Osteoblast (primary cell): ENCODE measurements at regions not wholly inside any gene's neighbourhood (a gene's known extent, or its start where the extent isn't known, plus 50 kb on each side); places are given as distances from the start of the nearest gene placed in this dataset.
"Not testable (repeated sequence)": the region's sequence is repeated elsewhere in the genome, so short reads cannot be mapped to it uniquely, and the experiment has no call there.

Source experiments
- DNase-seq: peaks from one replicate; pipeline ENCODE4 v3.0.0; 2011; ENCODE audit warnings: low spot score, mixed read lengths; ENCODE audit not compliant: insufficient read length; ENCODE audit errors: missing footprints
- H2AFZ ChIP-seq: 2 replicates; pipeline ENCODE4 v1.6.0; 2011; ENCODE audit warnings: mild to moderate bottlenecking, low read length
- H3K27ac ChIP-seq: 2 replicates; pipeline ENCODE4 v1.5.1; 2011; ENCODE audit warnings: mild to moderate bottlenecking, low read depth, low read length, moderate library complexity
- H3K27me3 ChIP-seq: 2 replicates; pipeline ENCODE4 v1.6.0; 2012; ENCODE audit warnings: mild to moderate bottlenecking, control low read depth, inconsistent platforms, low read length, moderate library complexity; ENCODE audit not compliant: insufficient read depth
- H3K36me3 ChIP-seq: 2 replicates; pipeline ENCODE4 v1.5.1; 2011; ENCODE audit warnings: mild to moderate bottlenecking, low read length, control low read depth, moderate library complexity; ENCODE audit not compliant: insufficient read depth
- H3K4me1 ChIP-seq: 2 replicates; pipeline ENCODE4 v1.5.1; 2011; ENCODE audit warnings: mild to moderate bottlenecking, low read length, control low read depth, moderate library complexity; ENCODE audit not compliant: insufficient read depth
- H3K4me2 ChIP-seq: 2 replicates; pipeline ENCODE4 v1.6.0; 2011; ENCODE audit warnings: mild to moderate bottlenecking, low read length; ENCODE audit not compliant: insufficient read depth
- H3K4me3 ChIP-seq: fragments of 200-600 bp; sonication (generic); 3 replicates; pipeline ENCODE4 v1.5.1; 2012; ENCODE audit warnings: mild to moderate bottlenecking, low read length, inconsistent platforms; ENCODE audit not compliant: insufficient read depth
- H3K79me2 ChIP-seq: 2 replicates; pipeline ENCODE4 v1.6.0; 2012; ENCODE audit warnings: mild to moderate bottlenecking, low read length, control low read depth, inconsistent platforms; ENCODE audit not compliant: insufficient read depth
- H3K9me3 ChIP-seq: 2 replicates; pipeline ENCODE4 v1.5.1; 2011; ENCODE audit warnings: low read depth, low read length, control low read depth
- H4K20me1 ChIP-seq: 2 replicates; pipeline ENCODE4 v1.6.0; 2012; ENCODE audit warnings: mild to moderate bottlenecking, low read length, control low read depth; ENCODE audit not compliant: insufficient read depth
- CTCF ChIP-seq: IDR thresholded peaks from 2 replicates; pipeline ENCODE4 v1.5.1; 2011; ENCODE audit warnings: mild to moderate bottlenecking, low read depth, low read length, moderate library complexity; ENCODE audit errors: extremely low read depth

GRCh38 chr16:80894091-80894490, 89.7 kb upstream of the CDYL2 start:
- Histone ChIP-seq H3K79me2 (no peaks in the 10 kb centered on the region), H3K27ac (no peak overlapping the region), H3K27me3 (peaks cover 8% of the 10 kb centered on the region), H3K4me2 (no peak overlapping the region), H3K4me1 (no peaks in the 10 kb centered on the region), H3K4me3 (no peak overlapping the region), H3K36me3 (no peaks in the 10 kb centered on the region), H2AFZ (no peak overlapping the region), H3K9me3 (no peaks in the 10 kb centered on the region), H4K20me1 (no peaks in the 10 kb centered on the region)
- TF ChIP-seq CTCF: no peak
- DNase-seq: peak; percentile 56

- H3K4me3 ChIP-seq: no peak overlapping the region
- no peaks in the 10 kb centered on the region for H3K79me2 ChIP-seq
- H3K9me3 ChIP-seq: no peaks in the 10 kb centered on the region
- TF ChIP-seq CTCF: no peak
- H4K20me1 ChIP-seq: no peaks in the 10 kb centered on the region
- peaks cover 8% of the 10 kb centered on the region for H3K27me3 ChIP-seq
- no peak for DNase-seq
- H3K4me2 ChIP-seq: no peak overlapping the region
- no peak overlapping the region for H3K27ac ChIP-seq
- H3K36me3 ChIP-seq: no peaks in the 10 kb centered on the region
- no peak overlapping the region for H2AFZ ChIP-seq
- H3K4me1 ChIP-seq: no peaks in the 10 kb centered on the region
Observed at GRCh38 chr16:80893686-80894085, 89.3 kb upstream of the CDYL2 start.

- H3K4me3 ChIP-seq, DNase-seq, H3K27ac ChIP-seq, H3K9me3 ChIP-seq, H2AFZ ChIP-seq, H3K79me2 ChIP-seq, H3K4me1 ChIP-seq, H4K20me1 ChIP-seq, H3K4me2 ChIP-seq, H3K27me3 ChIP-seq, H3K36me3 ChIP-seq: not testable (repeated sequence)
Observed at GRCh38 chr16:80892395-80892794, 88.0 kb upstream of the CDYL2 start.

- Histone ChIP-seq H3K79me2 (no peaks in the 10 kb centered on the region), H3K27me3 (peaks cover 5% of the 10 kb centered on the region), H3K4me3 (no peak overlapping the region), H4K20me1 (no peaks in the 10 kb centered on the region), H3K4me1 (no peaks in the 10 kb centered on the region), H3K36me3 (no peaks in the 10 kb centered on the region), H3K4me2 (no peak overlapping the region), H3K9me3 (no peaks in the 10 kb centered on the region), H2AFZ (no peak overlapping the region), H3K27ac (no peak overlapping the region)
- DNase-seq: no peak
- TF ChIP-seq CTCF: no peak
Observed at GRCh38 chr16:80889779-80890359, 85.5 kb upstream of the CDYL2 start.
